Endothelial cell of umbilical vein (primary cell): ENCODE measurements at regions not wholly inside any gene's neighbourhood (a gene's known extent, or its start where the extent isn't known, plus 50 kb on each side); places are given as distances from the start of the nearest gene placed in this dataset.

ENCODE experiments used
- BruUV-seq: library from RNA; stranded (reverse); fragments of 400-500 nt; replicated peaks from 2 replicates; lab custom pipeline; 2021; lab: Mats Ljungman, UMichigan
- CTCF ChIA-PET: fragments of 300-600, 350-600 bp; sonication (Branson Sonifier 250); formaldehyde crosslinking; loops from one replicate; lab custom pipeline; 2021; ENCODE audit warnings: antibody characterized with exemption, inconsistent platforms; lab: Charles Lee
- POLR2A ChIA-PET: fragments of 300-600, 350-600 bp; sonication (Branson Sonifier 250); formaldehyde crosslinking; loops from one replicate; lab custom pipeline; 2021; ENCODE audit warnings: antibody characterized with exemption, inconsistent platforms; lab: Charles Lee
- DNase-seq: peaks from one replicate; pipeline ENCODE4 v3.0.0-alpha.2; 2011; ENCODE audit warnings: low read depth, low spot score
- FAIRE-seq: peaks from 2 replicates; lab custom pipeline; 2011; peaks lifted over from hg19 to GRCh38; lab: Jason Lieb, UNC
- H2AFZ ChIP-seq: 2 replicates; pipeline ENCODE4 v1.6.0; 2012; ENCODE audit warnings: low read depth, low read length, control low read depth, inconsistent platforms
- H3K27ac ChIP-seq: 2 replicates; pipeline ENCODE4 v1.5.1; 2011; ENCODE audit warnings: low read depth, mild to moderate bottlenecking, control low read depth, low read length, moderate library complexity; ENCODE audit not compliant: insufficient read depth
- H3K27me3 ChIP-seq, 2 experiments: 2 replicates each; pipeline versions ENCODE4 v1.6.0 to v1.6.1; 2011; ENCODE audit warnings: low read length in 2 of 2, mixed read lengths in 1 of 2; ENCODE audit not compliant: control insufficient read depth in 2 of 2, insufficient read depth in 2 of 2
- H3K36me3 ChIP-seq, 2 experiments: 2 replicates in 1 of 2; 3 replicates in 1 of 2; pipeline ENCODE4 v1.5.1; 2011; ENCODE audit warnings: low read length in 2 of 2, mild to moderate bottlenecking in 1 of 2, moderate library complexity in 1 of 2; ENCODE audit not compliant: control insufficient read depth in 2 of 2, insufficient read depth in 2 of 2; ENCODE audit errors: extremely low read depth in 1 of 2
- H3K4me1 ChIP-seq: 3 replicates; pipeline ENCODE4 v1.5.1; 2011; ENCODE audit warnings: mild to moderate bottlenecking, low read length; ENCODE audit not compliant: control insufficient read depth, insufficient read depth; ENCODE audit errors: extremely low read depth
- H3K4me2 ChIP-seq: 2 replicates; pipeline ENCODE4 v1.6.1; 2011; ENCODE audit warnings: low read length, control low read depth, mixed read lengths; ENCODE audit not compliant: insufficient read depth
- H3K4me3 ChIP-seq, 3 experiments: fragments of 200-600 bp in 1 of 3; sonication (generic), shearing (Covaris generic) in 1 of 3; replicated peaks in 1 of 3; 2 replicates each; pipeline ENCODE4 v1.5.1; 2011 to 2016; ENCODE audit warnings: control low read depth in 3 of 3, low read length in 3 of 3, mild to moderate bottlenecking in 2 of 3, inconsistent platforms in 1 of 3, low read depth in 1 of 3, moderate library complexity in 1 of 3; ENCODE audit not compliant: insufficient read depth in 1 of 3
- H3K79me2 ChIP-seq: 2 replicates; pipeline ENCODE4 v1.6.0; 2012; ENCODE audit warnings: low read length, inconsistent platforms; ENCODE audit not compliant: control insufficient read depth, insufficient read depth
- H3K9ac ChIP-seq: replicated peaks from 2 replicates; pipeline ENCODE3; 2011; ENCODE audit warnings: low read length, control low read depth; ENCODE audit not compliant: insufficient read depth; ENCODE audit errors: extremely low read depth
- H3K9me1 ChIP-seq: replicated peaks from 3 replicates; pipeline ENCODE4 v1.6.0; 2011; ENCODE audit warnings: mild to moderate bottlenecking, low read length; ENCODE audit not compliant: control insufficient read depth, insufficient read depth; ENCODE audit errors: extremely low read depth
- H3K9me3 ChIP-seq: replicated peaks from 2 replicates; pipeline ENCODE4 v1.5.1; 2012; ENCODE audit warnings: low read length, inconsistent platforms; ENCODE audit not compliant: control insufficient read depth, insufficient read depth
- H4K20me1 ChIP-seq: replicated peaks from 2 replicates; pipeline ENCODE3; 2011; ENCODE audit warnings: mild to moderate bottlenecking, low read length; ENCODE audit not compliant: control insufficient read depth, insufficient read depth; ENCODE audit errors: extremely low read depth
- CTCF ChIP-seq, 2 donors: IDR thresholded peaks; 1 replicate in 1 of 2; 2 replicates in 1 of 2; pipeline ENCODE4 v1.5.1; 2011; ENCODE audit warnings: low read length in 2 of 2, mild to moderate bottlenecking in 2 of 2, moderate library complexity in 2 of 2, control low read depth in 1 of 2, inconsistent platforms in 1 of 2, low read depth in 1 of 2; ENCODE audit not compliant: insufficient read depth in 1 of 2; ENCODE audit errors: extremely low read depth in 1 of 2
- EZH2 ChIP-seq: IDR thresholded peaks from 2 replicates; pipeline ENCODE4 v1.6.1; 2012; ENCODE audit warnings: borderline replicate concordance, low read depth, mild to moderate bottlenecking, moderate library complexity, low read length, inconsistent platforms; ENCODE audit not compliant: severe bottlenecking
- FOS ChIP-seq: IDR thresholded peaks from 2 replicates; pipeline ENCODE4 v1.6.1; 2011; ENCODE audit warnings: mild to moderate bottlenecking, low read length, moderate library complexity, borderline replicate concordance; ENCODE audit not compliant: insufficient read depth
- GATA2 ChIP-seq: IDR thresholded peaks from 2 replicates; pipeline ENCODE4 v1.7.0; 2011; ENCODE audit warnings: low read depth, mild to moderate bottlenecking, moderate library complexity, mixed read lengths, low read length; ENCODE audit not compliant: insufficient read length, insufficient read depth
- JUN ChIP-seq: IDR thresholded peaks from 2 replicates; pipeline ENCODE4 v1.6.1; 2011; ENCODE audit warnings: borderline replicate concordance, low read depth; ENCODE audit not compliant: insufficient read length, insufficient read depth
- MAX ChIP-seq: IDR thresholded peaks from 2 replicates; pipeline ENCODE4 v1.6.1; 2011; ENCODE audit not compliant: insufficient read depth, insufficient read length
- MYC ChIP-seq: IDR thresholded peaks from one replicate; pipeline ENCODE4 v1.6.1; 2011; ENCODE audit warnings: mild to moderate bottlenecking, low read depth, low read length
- POLR2A ChIP-seq: IDR thresholded peaks from 2 replicates; pipeline ENCODE4 v1.6.1; 2012; ENCODE audit warnings: low read depth, mild to moderate bottlenecking, control low read depth, low read length
- POLR2AphosphoS5 ChIP-seq: IDR thresholded peaks from 2 replicates; pipeline ENCODE4 v1.6.1; 2012; ENCODE audit warnings: low read depth, mild to moderate bottlenecking, control low read depth, low read length, moderate library complexity; ENCODE audit not compliant: insufficient read depth
- dilution Hi-C: fragments of 300-500 bp; cut with MboI; formaldehyde crosslinking; loops from one replicate; pipeline ENCODE4 v1.15.0; 2019; ENCODE audit warnings: low sequenced_read_pairs; ENCODE audit not compliant: extremely low pct_ligation_motif_present
- intact Hi-C: fragments of 100-400 bp; cut with micrococcal nuclease; formaldehyde crosslinking; loops from one replicate; pipeline ENCODE4 v1.10.0; 2022

GRCh38 chr3:88408935-88409334 is 259.2 kb downstream of the C3orf38 start:
- H3K4me3 ChIP-seq, result no peak overlapping the region

GRCh38 chr3:88410259-88410658 is 260.5 kb downstream of the C3orf38 start:
- no peak overlapping the region for H3K4me3 ChIP-seq

More at GRCh38 chr3:88408935-88409334, 259.2 kb downstream of the C3orf38 start:
- Histone ChIP-seq H3K9ac (no peak overlapping the region), H3K79me2 (no peaks in the 10 kb centered on the region), H3K9me1 (no peaks in the 10 kb centered on the region), H3K27me3 (no peaks in the 10 kb centered on the region), H3K9me3 (no peaks in the 10 kb centered on the region), H4K20me1 (no peaks in the 10 kb centered on the region), H2AFZ (no peak overlapping the region), H3K36me3 (no peaks in the 10 kb centered on the region), H3K4me1 (no peaks in the 10 kb centered on the region), H3K27ac (no peak overlapping the region), H3K4me2 (no peak overlapping the region)
- BruUV-seq, result no TSS peak
- POLR2A ChIA-PET, result no interaction called here
- CTCF ChIA-PET, result no interaction called here
- dilution Hi-C loops (no loop called here), intact Hi-C loops (no loop called here)
- TF ChIP-seq CTCF (IDR thresholded peaks at IDR 0.05; ENCODE audit: extremely low read depth in 1 of 2, insufficient read depth in 1 of 2, low read depth in 1 of 2, low read length in 2 of 2), result no peak
- DNase-seq (no peak), FAIRE-seq (no peak)

More at GRCh38 chr3:88410259-88410658, 260.5 kb downstream of the C3orf38 start:
- H3K27me3 ChIP-seq, result no peaks in the 10 kb centered on the region
- no TSS peak for BruUV-seq
- H2AFZ ChIP-seq, result no peak overlapping the region
- H4K20me1 ChIP-seq, result no peaks in the 10 kb centered on the region
- H3K4me2 ChIP-seq, result no peak overlapping the region
- no peak overlapping the region for H3K27ac ChIP-seq
- CTCF ChIA-PET, result no interaction called here
- no peaks in the 10 kb centered on the region for H3K9me3 ChIP-seq
- no peaks in the 10 kb centered on the region for H3K9me1 ChIP-seq
- POLR2A ChIA-PET, result no interaction called here
- no peak for DNase-seq
- no peaks in the 10 kb centered on the region for H3K4me1 ChIP-seq
- TF ChIP-seq FOS (no peak), POLR2AphosphoS5 (no peak), CTCF (IDR thresholded peaks at IDR 0.05; ENCODE audit: extremely low read depth in 1 of 2, insufficient read depth in 1 of 2, low read depth in 1 of 2, low read length in 2 of 2) (no peak), MAX (no peak), POLR2A (no peak), EZH2 (no peak), JUN (no peak), MYC (no peak), GATA2 (no peak)
- dilution Hi-C loops, result no loop called here
- H3K9ac ChIP-seq, result no peak overlapping the region
- no peak for FAIRE-seq
- intact Hi-C loops, result no loop called here
- H3K36me3 ChIP-seq, result no peaks in the 10 kb centered on the region
- no peaks in the 10 kb centered on the region for H3K79me2 ChIP-seq
